ENCODE measurements at regions not wholly inside any gene's neighbourhood (a gene's known extent, or its start where the extent isn't known, plus 50 kb on each side); places are given as distances from the start of the nearest gene placed in this dataset.

- Histone ChIP-seq H3K4me1 (ENCODE audit: insufficient read depth, low read length) (peaks cover 16% of the 10 kb centered on the region), H3K9me3 (ENCODE audit: control insufficient read depth in 1 of 2, insufficient read depth in 1 of 2, low read length in 2 of 2) (no peaks in the 10 kb centered on the region), H3K36me3 (ENCODE audit: insufficient read depth, low read length) (no peaks in the 10 kb centered on the region), H3K4me3 (ENCODE audit: low read length) (no peak overlapping the region), H3K27ac (ENCODE audit: low read depth in 1 of 2, low read length in 2 of 2) (peak overlapping the region; percentile 52 to 75), H3K27me3 (ENCODE audit: control insufficient read depth in 1 of 2, insufficient read depth in 2 of 2, low read length in 2 of 2) (no peaks in the 10 kb centered on the region)
- ATAC-seq (ENCODE audit: poor library complexity) (peak; percentile 88), DNase-seq (peak in 13 of 14 experiments; percentile 3 to 85 (median 34))
- no peak for TF ChIP-seq CTCF (IDR thresholded peaks at IDR 0.05)
- Mint-ChIP-seq H3K27me3 (no peaks in the 10 kb centered on the region), H3K36me3 (ENCODE audit: low read depth) (no peaks in the 10 kb centered on the region), H3K9me3 (no peaks in the 10 kb centered on the region), H3K4me1 (ENCODE audit: low read depth) (peaks cover 91% of the 10 kb centered on the region), H3K27ac (peak overlapping the region; percentile 99), H3K4me3 (peak overlapping the region; percentile 84)
- ChIA-PET POLR2A (interaction anchor here (0.7 to 3.5 kb wide), 17 partner anchors 8 to 314 kb away, joined by 3 to 14 read pairs (median 3); partner anchors contain the start of genes GPR174, ITM2A and P2RY10), CTCF (interaction anchor here (0.5 to 1.8 kb wide), 3 partner anchors 8 to 152 kb away, joined by 3 to 4 read pairs (median 3); no protein-coding TSS in a partner anchor)
- intact Hi-C loops (cut with DNase I, micrococcal nuclease) = no loop called here
These were observed 108.0 kb downstream of the ITM2A start for GRCh38 chrX:79259073-79259689.

GRCh38 chrX:79243691-79244090, 99.2 kb downstream of the GPR174 start:
- Mint-ChIP-seq H3K4me1 (ENCODE audit: low read depth) (peaks cover 55% of the 10 kb centered on the region), H3K9me3 (no peaks in the 10 kb centered on the region), H3K36me3 (ENCODE audit: low read depth) (peaks cover 18% of the 10 kb centered on the region), H3K27me3 (no peaks in the 10 kb centered on the region), H3K4me3 (no peak overlapping the region), H3K27ac (no peak overlapping the region)
- intact Hi-C loops (cut with DNase I, micrococcal nuclease) = loop anchor here in 1 of 2 experiments (10.0 kb wide), 1 partner anchor 49 kb away; no protein-coding TSS in a partner anchor
- TF ChIP-seq CTCF (IDR thresholded peaks at IDR 0.05) = no peak
- ChIA-PET POLR2A (interaction anchor here (1.0 kb wide), 1 partner anchor 15 kb away, joined by 3 read pairs; no protein-coding TSS in a partner anchor), CTCF (no interaction called here)
- Histone ChIP-seq H3K9me3 (ENCODE audit: control insufficient read depth in 1 of 2, insufficient read depth in 1 of 2, low read length in 2 of 2) (peaks cover 0 to 4% of the 10 kb centered on the region in 2 experiments), H3K27me3 (ENCODE audit: control insufficient read depth in 1 of 2, insufficient read depth in 2 of 2, low read length in 2 of 2) (no peaks in the 10 kb centered on the region), H3K27ac (ENCODE audit: low read depth in 1 of 2, low read length in 2 of 2) (no peak overlapping the region), H3K36me3 (ENCODE audit: insufficient read depth, low read length) (peaks cover 7% of the 10 kb centered on the region), H3K4me3 (ENCODE audit: low read length) (no peak overlapping the region), H3K4me1 (ENCODE audit: insufficient read depth, low read length) (no peaks in the 10 kb centered on the region)
- no peak for DNase-seq
- no peak for ATAC-seq (ENCODE audit: poor library complexity)

- Histone ChIP-seq H3K36me3 (ENCODE audit: insufficient read depth, low read length) (peaks cover 22% of the 10 kb centered on the region), H3K27ac (ENCODE audit: low read depth in 1 of 2, low read length in 2 of 2) (no peak overlapping the region), H3K4me3 (ENCODE audit: low read length) (no peak overlapping the region), H3K9me3 (ENCODE audit: control insufficient read depth in 1 of 2, insufficient read depth in 1 of 2, low read length in 2 of 2) (no peaks in the 10 kb centered on the region), H3K4me1 (ENCODE audit: insufficient read depth, low read length) (peaks cover 11% of the 10 kb centered on the region), H3K27me3 (ENCODE audit: control insufficient read depth in 1 of 2, insufficient read depth in 2 of 2, low read length in 2 of 2) (no peaks in the 10 kb centered on the region)
- no peaks in the 10 kb centered on the region for H3K27me3 Mint-ChIP-seq
- H3K9me3 Mint-ChIP-seq = peaks cover 3% of the 10 kb centered on the region
- ChIA-PET CTCF (no interaction called here), POLR2A (interaction anchor here (0.7 kb wide), 1 partner anchor 9 kb away, joined by 3 read pairs; no protein-coding TSS in a partner anchor)
- peaks cover 40% of the 10 kb centered on the region for H3K4me1 Mint-ChIP-seq (ENCODE audit: low read depth)
- H3K4me3 Mint-ChIP-seq = peak overlapping the region; percentile 12
- TF ChIP-seq CTCF (IDR thresholded peaks at IDR 0.05) = no peak
- intact Hi-C loops (cut with DNase I, micrococcal nuclease) = no loop called here
- peak; percentile 24 for ATAC-seq (ENCODE audit: poor library complexity)
- peak overlapping the region; percentile 42 for H3K27ac Mint-ChIP-seq
- H3K36me3 Mint-ChIP-seq (ENCODE audit: low read depth) = peaks cover 61% of the 10 kb centered on the region
- DNase-seq = peak in 2 of 14 experiments; percentile 8 to 23
These were observed 91.4 kb downstream of the GPR174 start for GRCh38 chrX:79235899-79236298.

All from CD4-positive, alpha-beta T cell (primary cell).